Activated CD8-positive, alpha-beta memory T cell treated with anti-CD3 and anti-CD28 coated beads, Interleukin-2, amount 10 ng/mL, durations not matched to agents 7 days and 5 days (primary cell): ENCODE measurements at regions not wholly inside any gene's neighbourhood (a gene's known extent, or its start where the extent isn't known, plus 50 kb on each side); places are given as distances from the start of the nearest gene placed in this dataset.
"Not testable (repeated sequence)": the region's sequence is repeated elsewhere in the genome, so short reads cannot be mapped to it uniquely, and the experiment has no call there.

ENCODE experiments used
- ATAC-seq: fragments of 150-1000 bp; cut with Tn5 transposase; one replicate; pipeline ENCODE4 v1.10.0; 2021; ENCODE audit warnings: moderate library complexity
- CTCF ChIA-PET: fragments of 350-600 bp; sonication (Branson Sonifier 250); formaldehyde crosslinking; loops from one replicate; lab custom pipeline; 2021; ENCODE audit warnings: antibody characterized with exemption; lab: Charles Lee
- DNase-seq: peaks from one replicate; pipeline ENCODE4 v3.0.0-alpha.2; 2020
- H3K27ac Mint-ChIP-seq: one replicate; pipeline ENCODE4 v1.8.0; 2021; ENCODE audit warnings: mild to moderate bottlenecking, mixed read lengths
- H3K27me3 Mint-ChIP-seq: one replicate; pipeline ENCODE4 v1.8.0; 2021; ENCODE audit warnings: mixed read lengths
- H3K36me3 Mint-ChIP-seq: one replicate; pipeline ENCODE4 v1.8.0; 2021; ENCODE audit warnings: mild to moderate bottlenecking, mixed read lengths
- H3K4me1 Mint-ChIP-seq: one replicate; pipeline ENCODE4 v1.8.0; 2021; ENCODE audit warnings: mixed read lengths
- H3K4me3 Mint-ChIP-seq: one replicate; pipeline ENCODE4 v1.8.0; 2021; ENCODE audit warnings: mild to moderate bottlenecking, moderate library complexity, mixed read lengths
- H3K9me3 Mint-ChIP-seq: one replicate; pipeline ENCODE4 v1.8.0; 2022; ENCODE audit warnings: low read depth, mixed read lengths

GRCh38 chr1:199032479-199032878 lies 393.6 kb downstream of the PTPRC start:
- H3K27me3 Mint-ChIP-seq, ATAC-seq, H3K4me3 Mint-ChIP-seq, DNase-seq, CTCF ChIA-PET, H3K27ac Mint-ChIP-seq: not testable (repeated sequence)
- Mint-ChIP-seq H3K36me3 (peaks cover 53% of the 10 kb centered on the region), H3K9me3 (peaks cover 15% of the 10 kb centered on the region), H3K4me1 (peaks cover 46% of the 10 kb centered on the region)

GRCh38 chr1:199033661-199034060 lies 394.8 kb downstream of the PTPRC start:
- Mint-ChIP-seq H3K4me1 (peaks cover 45% of the 10 kb centered on the region), H3K4me3 (no peak overlapping the region), H3K9me3 (peaks cover 15% of the 10 kb centered on the region), H3K27ac (peak overlapping the region; percentile 34), H3K36me3 (peaks cover 59% of the 10 kb centered on the region), H3K27me3 (no peaks in the 10 kb centered on the region)
- DNase-seq (no peak), ATAC-seq (no peak)
- CTCF ChIA-PET, result no interaction called here

DNA sequence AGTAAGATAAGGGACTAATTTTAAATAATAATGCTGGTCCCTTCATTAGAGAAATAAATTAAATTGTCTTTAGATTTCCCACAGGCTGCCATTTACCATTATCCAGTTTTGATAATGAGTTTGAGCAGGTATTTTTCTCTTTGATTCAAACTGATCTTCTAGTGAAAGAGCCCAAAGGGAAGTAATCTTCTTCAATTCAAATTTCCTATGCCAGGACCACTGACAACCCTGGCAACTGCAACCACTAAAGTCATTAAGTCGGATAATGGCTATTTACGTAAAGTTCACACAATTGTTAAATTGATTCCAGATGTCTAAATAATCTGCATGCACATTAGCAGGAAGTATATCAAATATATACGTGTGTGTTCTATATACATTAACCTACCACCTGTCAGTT lies 399.3 kb downstream of the PTPRC start:
- CTCF ChIA-PET, result no interaction called here
- ATAC-seq, result no peak

DNA sequence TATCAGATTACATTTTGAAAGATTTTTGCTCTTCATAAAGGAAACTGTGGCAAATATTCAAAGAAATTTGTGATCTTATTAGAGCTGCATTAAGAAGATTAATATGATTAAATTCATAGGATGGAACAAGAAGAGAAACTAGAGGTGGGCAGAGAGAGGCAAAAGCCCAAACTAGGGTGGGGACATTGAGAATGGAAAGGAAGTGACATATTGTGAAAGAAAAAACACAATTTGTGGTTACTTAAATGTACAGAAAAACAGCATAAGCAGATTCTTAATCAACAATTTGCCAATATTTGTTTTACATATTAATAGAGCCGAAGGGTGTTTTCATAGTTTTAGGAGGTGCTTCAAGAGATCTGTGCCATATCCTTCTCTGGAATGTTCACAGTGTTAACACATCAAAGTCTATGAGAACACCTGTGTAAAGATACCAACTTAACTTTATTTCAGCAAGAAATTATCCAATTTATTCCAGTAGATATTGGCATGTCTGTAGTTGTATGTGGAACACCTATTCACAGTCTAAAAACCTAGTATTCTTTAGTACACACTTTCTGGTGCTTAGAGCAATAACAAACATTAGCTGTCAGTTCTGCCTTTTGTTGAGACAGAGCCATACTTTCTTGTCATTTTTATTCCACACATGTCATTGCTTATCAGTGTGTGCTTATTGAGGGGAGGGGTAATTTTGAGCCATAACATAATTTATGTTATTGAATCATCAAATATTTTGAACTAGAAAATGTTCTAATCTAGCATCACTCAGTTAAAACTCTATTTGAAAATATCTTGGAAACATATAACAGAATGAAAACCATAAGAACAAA lies 401.5 kb downstream of the PTPRC start:
- ATAC-seq (no peak), DNase-seq (no peak)
- Mint-ChIP-seq H3K27me3 (no peaks in the 10 kb centered on the region), H3K9me3 (peaks cover 12% of the 10 kb centered on the region), H3K4me1 (peaks cover 40% of the 10 kb centered on the region), H3K27ac (peak overlapping the region; percentile 85), H3K36me3 (peaks cover 62% of the 10 kb centered on the region), H3K4me3 (no peak overlapping the region)
- CTCF ChIA-PET, result no interaction called here

More for the DNA sequence above, 399.3 kb downstream of the PTPRC start:
- H3K36me3 Mint-ChIP-seq, result peaks cover 57% of the 10 kb centered on the region
- H3K4me3 Mint-ChIP-seq, result no peak overlapping the region
- H3K4me1 Mint-ChIP-seq, result peaks cover 46% of the 10 kb centered on the region
- H3K27ac Mint-ChIP-seq, result no peak overlapping the region
- H3K27me3 Mint-ChIP-seq, result no peaks in the 10 kb centered on the region
- peaks cover 4% of the 10 kb centered on the region for H3K9me3 Mint-ChIP-seq
- no peak for DNase-seq

- H3K27me3 Mint-ChIP-seq, result no peaks in the 10 kb centered on the region
- H3K9me3 Mint-ChIP-seq, result peaks cover 12% of the 10 kb centered on the region
- H3K36me3 Mint-ChIP-seq, result peaks cover 62% of the 10 kb centered on the region
- DNase-seq (peak; percentile 76), ATAC-seq (peak; percentile 87)
- peak overlapping the region; percentile 85 for H3K27ac Mint-ChIP-seq
- peaks cover 40% of the 10 kb centered on the region for H3K4me1 Mint-ChIP-seq
- CTCF ChIA-PET, result interaction anchor here (1.3 to 1.5 kb wide), 2 partner anchors 32 to 72 kb away, joined by 3 to 8 read pairs; no protein-coding TSS in a partner anchor
- H3K4me3 Mint-ChIP-seq, result peak overlapping the region; percentile 46
Observed at GRCh38 chr1:199041173-199041914, 402.5 kb downstream of the PTPRC start.

- Mint-ChIP-seq H3K36me3 (peaks cover 61% of the 10 kb centered on the region), H3K9me3 (peaks cover 12% of the 10 kb centered on the region), H3K27me3 (no peaks in the 10 kb centered on the region), H3K4me3 (no peak overlapping the region), H3K4me1 (peaks cover 40% of the 10 kb centered on the region), H3K27ac (peak overlapping the region; percentile 75)
- CTCF ChIA-PET, result interaction anchor here (1.3 to 1.5 kb wide), 2 partner anchors 33 to 71 kb away, joined by 3 to 8 read pairs; no protein-coding TSS in a partner anchor
- DNase-seq, result no peak
- ATAC-seq, result no peak
Observed at GRCh38 chr1:199042193-199042592, 403.4 kb downstream of the PTPRC start.

GRCh38 chr1:199044191-199044590 lies 405.4 kb downstream of the PTPRC start:
- Mint-ChIP-seq H3K4me3 (no peak overlapping the region), H3K4me1 (peaks cover 38% of the 10 kb centered on the region), H3K27me3 (no peaks in the 10 kb centered on the region), H3K27ac (peak overlapping the region; percentile 7), H3K9me3 (peaks cover 17% of the 10 kb centered on the region), H3K36me3 (peaks cover 70% of the 10 kb centered on the region)
- DNase-seq (no peak), ATAC-seq (no peak)
- CTCF ChIA-PET, result interaction anchor here (1.4 kb wide), 1 partner anchor 69 kb away, joined by 4 read pairs; no protein-coding TSS in a partner anchor

DNA sequence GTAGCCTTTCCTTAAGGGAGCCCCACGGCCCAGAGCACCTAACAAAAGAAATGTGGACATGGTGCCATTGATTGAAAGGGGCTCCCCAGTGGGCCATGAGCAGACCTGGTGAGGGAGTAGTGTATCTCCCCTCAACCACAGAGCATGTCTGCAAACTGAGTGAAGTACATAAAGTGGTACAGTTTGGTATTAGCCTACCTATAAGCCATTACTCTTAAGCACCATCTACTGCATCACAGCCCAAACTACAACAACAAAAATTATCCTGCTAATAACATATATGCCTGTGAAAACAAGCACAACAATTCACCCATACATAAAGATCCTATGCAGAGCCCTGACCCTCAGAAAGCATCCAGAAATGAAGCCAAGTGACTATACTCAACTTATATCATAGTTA lies 407.8 kb downstream of the PTPRC start:
- peaks cover 28% of the 10 kb centered on the region for H3K9me3 Mint-ChIP-seq
- H3K4me1 Mint-ChIP-seq, result peaks cover 19% of the 10 kb centered on the region
- no peak overlapping the region for H3K27ac Mint-ChIP-seq
- DNase-seq (no peak), ATAC-seq (no peak)
- H3K4me3 Mint-ChIP-seq, result no peak overlapping the region
- CTCF ChIA-PET, result interaction anchor here (0.7 kb wide), 1 partner anchor 37 kb away, joined by 3 read pairs; no protein-coding TSS in a partner anchor
- H3K27me3 Mint-ChIP-seq, result no peaks in the 10 kb centered on the region
- peaks cover 78% of the 10 kb centered on the region for H3K36me3 Mint-ChIP-seq

DNA sequence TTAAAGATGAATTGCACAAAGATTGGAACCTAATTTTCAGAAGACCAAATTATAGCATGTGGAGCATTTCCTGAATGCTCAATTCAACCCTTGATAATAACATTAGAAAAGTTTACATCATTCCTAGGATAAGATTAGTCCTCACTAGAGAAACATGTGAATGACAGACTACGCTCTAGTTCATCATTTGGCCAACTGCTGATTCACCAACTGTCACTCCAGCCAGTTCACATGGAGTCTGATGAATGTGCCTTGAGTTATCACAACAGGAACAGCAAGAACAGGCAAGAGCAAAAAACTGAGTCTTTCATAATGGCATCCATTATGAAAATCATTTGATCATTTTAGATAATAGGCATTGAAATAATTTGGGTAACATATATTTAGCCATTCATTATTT lies 415.9 kb downstream of the PTPRC start:
- no peaks in the 10 kb centered on the region for H3K4me1 Mint-ChIP-seq
- ATAC-seq, result no peak
- no peak for DNase-seq
- peaks cover 23% of the 10 kb centered on the region for H3K36me3 Mint-ChIP-seq
- H3K27me3 Mint-ChIP-seq, result no peaks in the 10 kb centered on the region
- peaks cover 12% of the 10 kb centered on the region for H3K9me3 Mint-ChIP-seq
- H3K27ac Mint-ChIP-seq, result no peak overlapping the region
- CTCF ChIA-PET, result no interaction called here
- no peak overlapping the region for H3K4me3 Mint-ChIP-seq

GRCh38 chr1:199057322-199057721 lies 418.5 kb downstream of the PTPRC start:
- ATAC-seq, result no peak
- CTCF ChIA-PET, result no interaction called here
- H3K36me3 Mint-ChIP-seq, result peaks cover 15% of the 10 kb centered on the region
- DNase-seq, result no peak
- no peaks in the 10 kb centered on the region for H3K27me3 Mint-ChIP-seq
- no peaks in the 10 kb centered on the region for H3K4me1 Mint-ChIP-seq
- peaks cover 8% of the 10 kb centered on the region for H3K9me3 Mint-ChIP-seq
- no peak overlapping the region for H3K4me3 Mint-ChIP-seq
- no peak overlapping the region for H3K27ac Mint-ChIP-seq

- H3K9me3 Mint-ChIP-seq, result peaks cover 8% of the 10 kb centered on the region
- ATAC-seq, result no peak
- peaks cover 16% of the 10 kb centered on the region for H3K36me3 Mint-ChIP-seq
- CTCF ChIA-PET, result interaction anchor here (1.3 kb wide), 1 partner anchor 11 kb away, joined by 3 read pairs; no protein-coding TSS in a partner anchor
- no peak overlapping the region for H3K4me3 Mint-ChIP-seq
- H3K27me3 Mint-ChIP-seq, result no peaks in the 10 kb centered on the region
- no peak overlapping the region for H3K27ac Mint-ChIP-seq
- no peak for DNase-seq
- peaks cover 2% of the 10 kb centered on the region for H3K4me1 Mint-ChIP-seq
Observed at GRCh38 chr1:199058281-199058680, 419.4 kb downstream of the PTPRC start.

DNA sequence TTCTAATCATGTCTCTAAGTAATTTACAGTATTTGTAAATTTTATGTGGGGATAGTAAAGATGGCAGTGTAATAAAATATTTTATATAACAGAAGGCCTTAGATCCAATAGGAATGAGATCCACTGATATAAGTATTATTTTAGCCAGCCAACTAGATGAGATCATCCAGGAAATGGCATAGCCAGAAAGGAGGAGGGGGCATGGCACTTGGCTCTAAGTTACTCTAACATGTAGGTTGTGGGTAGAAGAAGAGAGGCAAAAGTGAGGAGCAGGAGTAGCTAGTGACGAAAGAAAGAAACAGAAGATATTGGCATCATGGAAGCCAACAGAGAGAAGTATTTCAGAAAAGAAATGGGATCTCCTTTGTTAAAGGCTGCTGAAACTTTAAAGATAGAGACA lies 426.1 kb downstream of the PTPRC start:
- H3K9me3 Mint-ChIP-seq, result peaks cover 12% of the 10 kb centered on the region
- no peak overlapping the region for H3K4me3 Mint-ChIP-seq
- no peak overlapping the region for H3K27ac Mint-ChIP-seq
- DNase-seq (no peak), ATAC-seq (no peak)
- H3K36me3 Mint-ChIP-seq, result peaks cover 22% of the 10 kb centered on the region
- H3K4me1 Mint-ChIP-seq, result peaks cover 20% of the 10 kb centered on the region
- CTCF ChIA-PET, result interaction anchor here (1.4 kb wide), 1 partner anchor 19 kb away, joined by 3 read pairs; no protein-coding TSS in a partner anchor
- H3K27me3 Mint-ChIP-seq, result no peaks in the 10 kb centered on the region

DNA sequence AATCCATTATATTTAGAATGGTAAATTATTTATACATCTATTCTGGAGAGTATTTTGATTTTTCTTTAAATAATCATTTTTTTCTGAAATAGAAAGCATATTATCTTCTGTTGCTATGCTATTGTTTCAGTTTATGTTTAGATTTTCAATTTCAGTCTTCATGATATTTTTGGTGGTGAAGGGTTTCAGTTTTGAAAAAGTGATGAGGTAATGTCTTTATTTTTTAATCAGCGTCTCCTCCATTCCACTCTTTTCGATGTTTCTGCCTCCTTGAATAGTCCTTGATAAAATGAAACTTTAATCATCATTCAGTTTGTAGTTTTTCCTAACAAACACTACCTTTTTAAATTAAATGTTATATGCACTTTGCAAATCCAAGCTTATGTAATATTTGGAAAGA lies 428.6 kb downstream of the PTPRC start:
- Mint-ChIP-seq H3K36me3 (peaks cover 17% of the 10 kb centered on the region), H3K9me3 (peaks cover 4% of the 10 kb centered on the region), H3K27me3 (no peaks in the 10 kb centered on the region), H3K4me1 (peaks cover 20% of the 10 kb centered on the region), H3K4me3 (peak overlapping the region; percentile 11), H3K27ac (peak overlapping the region; percentile 34)
- ATAC-seq, result no peak
- DNase-seq, result no peak
- CTCF ChIA-PET, result interaction anchor here (0.9 kb wide), 1 partner anchor 11 kb away, joined by 3 read pairs; no protein-coding TSS in a partner anchor
